ENCODE measurements at regions not wholly inside any gene's neighbourhood (a gene's known extent, or its start where the extent isn't known, plus 50 kb on each side); places are given as distances from the start of the nearest gene placed in this dataset.
A peak's percentile ranks its signal among the peaks of the same experiment; 100 is the strongest.

DNA sequence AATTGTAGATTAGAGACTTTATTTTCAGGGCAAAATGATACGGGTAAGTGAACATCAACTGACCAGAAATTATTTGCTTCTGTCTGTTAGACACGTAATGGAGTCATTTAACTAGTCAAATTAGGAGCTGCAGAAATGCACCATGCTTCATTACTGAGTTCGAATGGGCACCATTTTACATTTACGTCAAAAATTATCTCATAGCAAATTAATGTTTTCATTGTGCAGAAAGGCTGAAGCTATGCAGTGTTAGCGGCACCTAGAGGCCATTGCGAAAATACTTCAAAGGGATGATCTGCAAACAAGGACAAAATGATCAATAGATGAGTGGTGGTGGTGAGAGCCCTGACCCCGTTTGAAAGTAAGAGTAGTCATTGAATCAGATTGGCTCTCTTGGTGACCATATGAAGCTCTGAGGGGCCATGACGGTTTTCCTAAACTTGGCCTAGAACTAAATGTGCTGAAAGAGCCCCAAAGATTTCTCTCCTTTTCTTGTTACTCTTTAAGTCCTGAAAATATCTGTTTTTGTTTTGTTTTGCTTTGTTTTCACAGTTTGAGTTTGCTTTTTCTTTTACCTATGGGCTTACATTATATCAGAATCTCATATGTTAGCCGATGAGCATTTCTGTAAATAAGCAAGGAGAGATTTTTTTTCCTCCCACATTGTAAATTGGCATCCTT lies 277.9 kb downstream of the ZNF536 start:
- no peaks in the 10 kb centered on the region for H3K9me3 ChIP-seq (ENCODE audit: control insufficient read depth, low read depth, low read length)
- no peak overlapping the region for H2AFZ ChIP-seq (ENCODE audit: low read length)
- no peak overlapping the region for H3K9ac ChIP-seq (ENCODE audit: extremely low read depth, insufficient read length, low read length)
- Mint-ChIP-seq H3K27me3 (ENCODE audit: low read depth) (peaks cover 3% of the 10 kb centered on the region), H3K27ac (no peak overlapping the region), H3K9me3 (no peaks in the 10 kb centered on the region), H3K4me3 (no peak overlapping the region), H3K36me3 (ENCODE audit: insufficient read depth in 1 of 3, low read depth in 3 of 3) (no peaks in the 10 kb centered on the region), H3K4me1 (peaks cover 31 to 44% of the 10 kb centered on the region in 2 experiments)
- no peaks in the 10 kb centered on the region for H4K20me1 ChIP-seq (ENCODE audit: control insufficient read depth, insufficient read depth, insufficient read length)
- TF ChIP-seq, protein P1, sequence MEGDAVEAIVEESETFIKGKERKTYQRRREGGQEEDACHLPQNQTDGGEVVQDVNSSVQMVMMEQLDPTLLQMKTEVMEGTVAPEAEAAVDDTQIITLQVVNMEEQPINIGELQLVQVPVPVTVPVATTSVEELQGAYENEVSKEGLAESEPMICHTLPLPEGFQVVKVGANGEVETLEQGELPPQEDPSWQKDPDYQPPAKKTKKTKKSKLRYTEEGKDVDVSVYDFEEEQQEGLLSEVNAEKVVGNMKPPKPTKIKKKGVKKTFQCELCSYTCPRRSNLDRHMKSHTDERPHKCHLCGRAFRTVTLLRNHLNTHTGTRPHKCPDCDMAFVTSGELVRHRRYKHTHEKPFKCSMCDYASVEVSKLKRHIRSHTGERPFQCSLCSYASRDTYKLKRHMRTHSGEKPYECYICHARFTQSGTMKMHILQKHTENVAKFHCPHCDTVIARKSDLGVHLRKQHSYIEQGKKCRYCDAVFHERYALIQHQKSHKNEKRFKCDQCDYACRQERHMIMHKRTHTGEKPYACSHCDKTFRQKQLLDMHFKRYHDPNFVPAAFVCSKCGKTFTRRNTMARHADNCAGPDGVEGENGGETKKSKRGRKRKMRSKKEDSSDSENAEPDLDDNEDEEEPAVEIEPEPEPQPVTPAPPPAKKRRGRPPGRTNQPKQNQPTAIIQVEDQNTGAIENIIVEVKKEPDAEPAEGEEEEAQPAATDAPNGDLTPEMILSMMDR (conservative IDR thresholded peaks at IDR 0.05) = peak; percentile 93
- DNase-seq = no peak
- no peak overlapping the region for H4K5ac ChIP-seq (ENCODE audit: insufficient read length, low read depth, low read length)
- no peaks in the 10 kb centered on the region for H3K27me3 ChIP-seq (ENCODE audit: insufficient read depth, low read length)
- no peak overlapping the region for H2BK5ac ChIP-seq (ENCODE audit: insufficient read length, low read length)
- no peak overlapping the region for H2BK12ac ChIP-seq (ENCODE audit: insufficient read length, low read depth, low read length)
- H3K27ac ChIP-seq (ENCODE audit: insufficient read length, low read depth, low read length) = no peak overlapping the region
- H3K79me2 ChIP-seq (ENCODE audit: insufficient read depth, low read length) = no peaks in the 10 kb centered on the region
- H3K23ac ChIP-seq (ENCODE audit: insufficient read length, low read depth, low read length) = no peak overlapping the region
- H2AK5ac ChIP-seq (ENCODE audit: insufficient read length, low read length) = no peak overlapping the region
- H2BK120ac ChIP-seq (ENCODE audit: low read depth, low read length, poor library complexity, severe bottlenecking) = no peak overlapping the region
- no peak overlapping the region for H3K56ac ChIP-seq (ENCODE audit: insufficient read length, low read depth, low read length)
- H3K4me1 ChIP-seq (ENCODE audit: insufficient read depth, low read length) = no peaks in the 10 kb centered on the region
- H3K4ac ChIP-seq (ENCODE audit: low read depth, low read length) = no peak overlapping the region
- H3K79me1 ChIP-seq (ENCODE audit: insufficient read depth, low read depth, low read length, poor library complexity, severe bottlenecking) = no peaks in the 10 kb centered on the region
- no peak overlapping the region for H4K91ac ChIP-seq (ENCODE audit: insufficient read length, low read depth, low read length)
- H3K14ac ChIP-seq (ENCODE audit: insufficient read depth, low read length) = no peak overlapping the region
- no CpG with 5 or more reads among the region's 9 CpGs for WGBS (ENCODE audit: extremely low coverage, insufficient read length, low lambda C conversion rate)
- H2BK15ac ChIP-seq (ENCODE audit: low read depth, low read length) = no peak overlapping the region
- no peak overlapping the region for H3T11ph ChIP-seq (ENCODE audit: low read length)
- H3K18ac ChIP-seq (ENCODE audit: insufficient read length, low read depth, low read length) = no peak overlapping the region
- H4K8ac ChIP-seq (replicated peaks; ENCODE audit: insufficient read length, low read depth, low read length) = no peak overlapping the region
- peak overlapping the region; percentile 21 for H3K4me2 ChIP-seq (ENCODE audit: insufficient read depth, insufficient read length, low read length)
- H3K23me2 ChIP-seq (ENCODE audit: insufficient read length, low read depth, low read length, poor library complexity, severe bottlenecking) = no peaks in the 10 kb centered on the region
- no peak overlapping the region for H2BK20ac ChIP-seq (ENCODE audit: low read depth, low read length, poor library complexity, severe bottlenecking)

All from H9 (cell line).